ENCODE measurements at regions not wholly inside any gene's neighbourhood (a gene's known extent, or its start where the extent isn't known, plus 50 kb on each side); places are given as distances from the start of the nearest gene placed in this dataset.
"Not testable (repeated sequence)": the region's sequence is repeated elsewhere in the genome, so short reads cannot be mapped to it uniquely, and the experiment has no call there.

DNA sequence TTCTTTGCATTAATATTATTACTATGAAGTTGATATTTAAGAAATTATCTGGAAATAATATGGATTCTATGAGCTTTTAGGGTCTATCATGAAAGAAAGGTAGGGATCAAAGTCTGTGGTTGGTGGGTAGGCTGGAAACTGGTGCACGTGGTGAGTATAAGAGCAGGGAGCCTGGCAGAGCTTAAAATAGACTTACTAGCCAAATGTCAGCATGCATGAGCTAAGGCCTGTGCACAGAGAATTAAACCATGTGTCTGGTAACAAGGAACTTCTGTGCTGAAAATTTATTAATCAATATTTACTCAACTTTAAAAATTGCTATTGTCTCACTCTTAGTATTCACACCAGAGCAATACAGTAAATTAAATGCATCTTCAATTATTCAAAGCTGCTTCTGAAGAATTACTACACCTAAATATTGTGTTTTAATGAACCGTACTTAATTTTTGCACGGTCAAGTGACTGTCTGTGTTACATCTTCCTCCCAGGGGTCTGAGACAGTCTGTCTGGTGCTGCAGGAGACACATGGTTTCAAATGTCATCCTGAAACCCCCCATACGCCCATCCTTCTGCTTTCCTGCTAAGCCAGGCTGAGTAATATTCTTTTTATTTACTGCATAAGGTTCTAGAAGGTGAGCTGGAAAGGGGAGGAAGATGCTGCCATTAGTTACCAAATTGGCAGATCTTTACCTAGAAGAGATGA is 161.0 kb upstream of the NLRP1 start:
- no peak for DNase-seq

GRCh38 chr17:5747276-5747675 is 163.0 kb upstream of the NLRP1 start:
- no peak for DNase-seq

DNA sequence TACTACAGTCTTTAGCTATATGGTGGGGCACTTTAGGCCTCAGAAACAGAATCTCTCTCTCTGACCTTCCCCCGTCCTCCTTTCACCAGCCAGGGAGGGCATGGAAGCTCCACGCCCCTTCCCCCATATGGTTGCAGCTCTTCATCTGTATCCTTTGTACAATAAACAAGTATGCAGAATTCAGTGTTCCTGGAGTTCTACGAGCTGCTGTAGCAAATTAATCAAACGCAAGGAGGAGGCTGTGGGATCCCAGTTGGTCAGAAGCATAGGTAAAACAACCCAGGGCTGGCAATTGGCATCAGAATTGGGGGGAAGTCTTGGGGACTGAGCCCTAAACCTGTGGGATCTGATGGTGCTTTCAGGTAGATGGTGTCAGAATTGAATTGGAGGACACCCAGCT is 163.7 kb upstream of the NLRP1 start:
- no peak for DNase-seq

DNA sequence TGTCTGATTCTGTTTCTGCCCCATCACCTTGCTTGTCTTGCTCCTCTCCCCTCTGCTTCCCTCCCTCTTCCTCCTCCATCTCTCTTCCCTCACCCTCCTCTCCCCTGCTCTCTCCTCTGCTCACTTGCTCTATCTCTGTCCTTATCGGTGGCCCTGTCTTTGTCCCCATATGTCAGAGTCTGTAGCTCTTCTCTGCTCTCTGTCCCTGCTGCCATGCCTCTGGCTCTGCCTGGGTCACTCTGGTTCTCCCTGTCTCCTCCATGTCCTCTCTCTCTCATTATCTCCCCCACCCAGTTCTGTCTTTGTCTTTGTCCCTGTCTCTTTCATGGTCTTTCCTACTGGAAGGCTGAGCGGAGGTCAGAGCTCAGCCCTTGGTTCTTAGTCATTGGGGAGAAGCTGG is 169.1 kb upstream of the NLRP1 start:
- DNase-seq: no peak

DNA sequence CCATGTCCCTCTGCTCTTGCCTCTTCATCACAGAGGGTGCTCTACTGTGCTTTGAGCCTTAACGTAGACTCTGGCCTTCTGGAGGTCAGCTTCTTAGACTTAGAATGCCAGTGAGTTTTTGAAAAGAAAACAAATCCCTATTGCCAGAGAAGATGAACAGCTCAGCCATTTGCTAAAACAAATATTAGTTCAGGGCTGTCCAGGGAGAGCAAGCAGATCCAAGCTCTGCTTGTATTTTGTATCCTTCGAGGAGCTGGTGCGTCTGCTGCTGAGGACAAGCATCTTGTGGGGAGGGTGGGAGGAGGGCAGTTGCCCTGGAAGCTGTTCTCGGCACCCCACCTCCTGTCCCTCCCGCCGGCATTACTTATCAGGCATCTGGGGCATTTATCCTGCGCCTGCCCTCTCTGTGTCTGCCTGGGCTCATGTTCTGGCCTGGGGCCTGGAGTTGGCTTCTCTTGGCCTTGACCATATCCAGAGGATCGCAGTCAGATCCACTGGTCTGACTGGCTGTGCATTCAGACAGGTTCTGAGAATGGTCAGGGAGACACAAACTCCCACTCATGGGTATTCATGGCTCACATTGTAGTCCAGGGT is 173.1 kb upstream of the NLRP1 start:
- no peak for DNase-seq

- no peak for DNase-seq
Observed at GRCh38 chr17:5758651-5759050, 174.3 kb upstream of the NLRP1 start.

DNA sequence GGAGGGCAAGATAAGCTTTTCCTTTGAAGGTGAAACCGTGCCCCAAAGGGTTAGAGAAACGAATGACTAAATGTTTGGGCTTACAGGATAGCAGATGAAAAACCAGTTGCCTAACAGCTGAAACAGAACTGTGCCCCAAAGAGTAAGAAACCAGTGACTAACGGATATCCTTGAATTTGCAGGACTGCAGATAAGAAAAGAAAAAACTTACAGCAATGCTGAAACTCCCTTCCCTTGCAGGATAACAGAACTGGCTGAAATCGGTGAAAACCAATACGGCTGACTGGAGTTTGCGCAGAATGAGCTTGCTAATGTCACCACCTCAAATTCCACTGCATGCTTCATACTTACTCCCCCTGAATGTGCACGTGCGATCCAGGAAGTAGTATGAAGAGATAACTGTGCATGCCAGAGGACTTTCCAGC is 175.2 kb upstream of the NLRP1 start:
- no peak for DNase-seq

- DNase-seq: no peak
Observed at GRCh38 chr17:5762191-5762590, 177.9 kb upstream of the NLRP1 start.

GRCh38 chr17:5763595-5764306 is 179.4 kb upstream of the NLRP1 start:
- no peak for DNase-seq

GRCh38 chr17:5769593-5770354 is 185.5 kb upstream of the NLRP1 start:
- DNase-seq: peak in 2 of 56 donors; percentile 4 to 10

DNA sequence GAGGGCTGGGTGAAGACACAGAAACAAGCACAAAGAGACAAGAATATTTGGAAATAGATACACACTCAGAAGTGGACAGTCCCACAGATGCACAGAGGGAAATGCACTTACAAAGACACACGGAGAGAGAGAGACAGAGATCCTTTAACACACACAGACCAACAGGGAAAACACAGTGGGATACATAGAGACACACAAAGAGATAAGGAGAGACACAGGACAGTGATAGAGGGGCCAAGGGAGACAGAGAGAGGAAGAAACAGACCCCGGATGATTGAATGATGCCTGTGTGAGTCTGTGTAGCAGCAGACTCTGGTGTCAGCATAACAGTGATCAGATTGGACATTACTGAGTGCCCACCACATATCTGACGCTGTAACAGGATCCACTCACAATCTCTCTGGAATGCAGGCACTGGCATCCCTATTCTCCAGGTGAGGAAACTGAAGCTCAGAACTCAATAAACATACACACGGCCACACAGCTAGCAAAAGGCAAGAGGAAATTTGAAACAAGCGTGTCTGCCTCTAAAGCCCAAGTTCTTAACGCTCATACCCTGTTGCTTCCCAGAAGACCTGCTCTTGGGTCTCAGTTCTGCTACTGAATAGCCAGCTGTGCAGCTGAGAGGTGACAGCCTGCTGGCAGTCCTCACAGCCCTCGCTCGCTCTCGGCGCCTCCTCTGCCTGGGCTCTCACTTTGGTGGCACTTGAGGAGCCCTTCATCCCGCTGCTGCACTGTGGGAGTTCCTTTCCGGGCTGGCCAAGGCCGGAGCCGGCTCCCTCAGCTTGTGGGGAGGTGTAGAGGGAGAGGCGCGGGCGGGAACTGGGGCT is 186.3 kb upstream of the NLRP1 start:
- no peak for DNase-seq

- not testable (repeated sequence) for DNase-seq
Observed at GRCh38 chr17:5771271-5771577, 186.9 kb upstream of the NLRP1 start.

DNA sequence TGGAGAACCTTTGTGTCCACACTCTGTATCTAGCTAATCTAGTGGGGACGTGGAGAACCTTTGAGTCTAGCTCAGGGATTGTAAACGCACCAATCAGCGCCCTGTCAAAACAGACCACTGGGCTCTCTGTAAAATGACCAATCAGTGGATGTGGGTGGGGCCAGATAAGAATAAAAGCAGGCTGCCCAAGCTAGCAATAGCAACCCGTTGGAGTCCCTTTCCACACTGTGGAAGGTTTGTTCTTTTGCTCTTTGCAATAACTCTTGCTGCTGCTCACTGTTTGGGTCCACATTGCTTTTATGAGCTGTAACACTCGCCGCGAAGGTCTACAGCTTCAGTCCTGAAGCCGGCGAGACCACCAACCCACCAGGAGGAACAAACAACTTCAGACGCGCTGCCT is 187.7 kb upstream of the NLRP1 start:
- not testable (repeated sequence) for DNase-seq

DNA sequence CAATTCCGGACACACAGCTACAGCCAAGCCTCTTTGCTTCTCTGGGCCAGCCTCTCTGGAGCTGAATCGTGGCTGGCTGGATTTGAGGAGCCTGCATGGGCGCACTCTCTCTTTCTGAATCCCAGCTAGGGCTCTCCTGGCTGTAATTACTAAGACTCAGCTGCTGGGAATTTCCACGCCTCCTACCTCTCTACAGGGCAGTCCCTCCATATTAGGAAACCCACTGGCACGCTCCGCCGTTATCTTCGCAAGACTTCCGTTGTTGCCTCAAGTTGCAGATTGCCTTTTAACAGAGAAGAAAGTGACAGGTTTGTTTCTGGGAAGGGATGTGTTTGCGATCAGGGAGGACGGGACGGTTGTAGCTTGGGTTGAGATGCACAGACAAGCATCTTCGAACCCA is 188.4 kb upstream of the NLRP1 start:
- DNase-seq: no peak

GRCh38 chr17:5773816-5774360 is 189.6 kb upstream of the NLRP1 start:
- no peak for DNase-seq

GRCh38 chr17:5775098-5775497 is 190.8 kb upstream of the NLRP1 start:
- no peak for DNase-seq

GRCh38 chr17:5780476-5780875 is 196.2 kb upstream of the NLRP1 start:
- no peak for DNase-seq

DNA sequence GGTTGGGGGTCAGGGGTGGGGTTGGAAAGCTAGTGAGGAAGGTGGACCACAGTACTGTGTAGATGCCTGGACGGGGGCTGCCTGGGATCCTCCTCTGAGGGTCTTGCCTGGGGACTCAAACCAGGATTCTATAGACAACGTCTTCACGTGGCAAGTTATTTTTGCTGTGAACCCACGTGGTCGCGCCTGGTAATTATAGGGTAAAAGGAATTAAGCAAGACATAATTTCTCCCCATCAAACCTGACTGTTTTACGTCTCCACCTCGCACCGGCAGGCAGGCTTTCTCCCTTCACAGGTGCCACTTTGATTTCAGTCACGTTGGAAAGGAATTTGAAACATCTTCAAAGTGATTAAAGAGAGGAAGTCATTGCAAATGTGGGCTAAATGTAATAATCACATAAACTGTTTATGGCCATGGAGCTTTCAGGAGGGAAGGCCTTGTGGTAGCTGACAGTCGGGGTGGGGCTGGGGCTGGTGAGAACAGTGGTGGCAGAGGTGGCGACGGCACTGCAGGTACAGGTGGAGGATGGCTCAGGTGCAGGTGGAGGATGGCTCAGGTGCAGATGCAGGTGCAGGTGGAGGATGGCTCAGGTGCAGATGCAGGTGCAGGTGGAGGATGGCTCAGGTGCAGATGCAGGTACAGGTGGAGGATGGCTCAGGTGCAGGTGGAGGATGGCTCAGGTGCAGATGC is 197.1 kb upstream of the NLRP1 start:
- no peak for DNase-seq

DNA sequence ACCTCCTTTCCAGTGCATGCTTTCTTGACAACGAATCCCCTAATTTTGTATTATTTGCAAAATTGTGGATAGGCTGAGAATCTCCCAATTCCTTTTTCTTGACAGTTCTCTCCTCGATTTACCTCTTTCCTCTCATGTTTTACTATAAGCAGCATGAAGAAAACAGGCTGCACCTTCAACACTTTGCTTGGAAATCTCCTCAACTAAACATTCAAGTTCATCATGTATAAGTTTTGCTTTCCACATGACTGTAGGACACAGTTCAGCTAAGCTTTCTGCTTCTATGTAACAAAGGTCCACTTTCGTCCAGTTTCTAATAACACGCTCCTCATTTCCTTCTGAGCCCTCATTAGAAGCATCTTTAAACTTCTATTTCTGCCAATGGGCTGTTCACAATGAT is 199.0 kb upstream of the NLRP1 start:
- no peak for DNase-seq

GRCh38 chr17:5783851-5784250 is 199.5 kb upstream of the NLRP1 start:
- DNase-seq: no peak

Data from amygdala (tissue), 56 donors.